ENCODE measurements at regions not wholly inside any gene's neighbourhood (a gene's known extent, or its start where the extent isn't known, plus 50 kb on each side); places are given as distances from the start of the nearest gene placed in this dataset.

DNA sequence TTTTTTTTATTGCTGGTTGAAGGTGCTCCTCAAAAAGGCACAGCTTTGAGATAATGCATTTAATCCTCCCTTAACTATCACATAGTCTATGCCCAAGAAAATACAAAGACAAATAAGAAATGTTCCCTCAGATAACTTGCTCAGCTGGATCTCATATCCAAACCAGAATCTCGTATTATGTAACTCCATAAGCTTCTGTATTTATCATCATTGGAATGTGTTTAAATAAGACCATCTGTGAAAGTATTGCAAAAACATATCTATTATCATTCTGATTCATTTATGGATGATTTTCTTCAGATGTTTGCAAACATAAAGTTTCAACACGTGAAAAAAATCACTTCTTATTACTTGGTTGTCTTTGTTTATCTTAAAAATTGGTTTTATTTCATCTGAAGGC is 190.9 kb downstream of the IRS2 start:
- Histone ChIP-seq H3K4me2 (replicated peaks; ENCODE audit: extremely low read depth, low read length, poor library complexity, severe bottlenecking) (no peak overlapping the region), H3K9ac (ENCODE audit: insufficient read depth, low read length, poor library complexity, severe bottlenecking) (no peak overlapping the region), H3K4me1 (ENCODE audit: control insufficient read depth in 1 of 2, insufficient read depth in 2 of 2, low read length in 2 of 2) (no peaks in the 10 kb centered on the region), H3K79me2 (ENCODE audit: insufficient read depth, low read length) (no peaks in the 10 kb centered on the region), H4K20me1 (ENCODE audit: insufficient read depth, low read length) (no peaks in the 10 kb centered on the region), H3K27me3 (ENCODE audit: control insufficient read depth in 2 of 2, insufficient read depth in 2 of 2, low read length in 2 of 2) (peaks cover 0 to 6% of the 10 kb centered on the region in 2 donors), H2AFZ (ENCODE audit: insufficient read depth, low read depth, low read length, poor library complexity, severe bottlenecking) (no peak overlapping the region), H3K9me3 (replicated peaks in 1 of 2; ENCODE audit: control insufficient read depth in 1 of 2, insufficient read depth in 1 of 2, low read length in 2 of 2) (no peaks in the 10 kb centered on the region), H3K4me3 (replicated peaks in 1 of 3; ENCODE audit: low read depth in 2 of 3, low read length in 3 of 3) (no peak overlapping the region), H3K36me3 (replicated peaks in 1 of 2; ENCODE audit: control insufficient read depth in 1 of 2, insufficient read depth in 2 of 2, low read length in 2 of 2) (no peaks in the 10 kb centered on the region), H3K27ac (ENCODE audit: low read depth in 1 of 2, low read length in 2 of 2) (no peak overlapping the region)
- intact Hi-C loops (cut with micrococcal nuclease) = no loop called here
- H3K4me3 Mint-ChIP-seq = no peak overlapping the region
- WGBS (ENCODE audit: insufficient coverage) = no CpG with 5 or more reads among the region's 2 CpGs
- TF ChIP-seq, protein P1, sequence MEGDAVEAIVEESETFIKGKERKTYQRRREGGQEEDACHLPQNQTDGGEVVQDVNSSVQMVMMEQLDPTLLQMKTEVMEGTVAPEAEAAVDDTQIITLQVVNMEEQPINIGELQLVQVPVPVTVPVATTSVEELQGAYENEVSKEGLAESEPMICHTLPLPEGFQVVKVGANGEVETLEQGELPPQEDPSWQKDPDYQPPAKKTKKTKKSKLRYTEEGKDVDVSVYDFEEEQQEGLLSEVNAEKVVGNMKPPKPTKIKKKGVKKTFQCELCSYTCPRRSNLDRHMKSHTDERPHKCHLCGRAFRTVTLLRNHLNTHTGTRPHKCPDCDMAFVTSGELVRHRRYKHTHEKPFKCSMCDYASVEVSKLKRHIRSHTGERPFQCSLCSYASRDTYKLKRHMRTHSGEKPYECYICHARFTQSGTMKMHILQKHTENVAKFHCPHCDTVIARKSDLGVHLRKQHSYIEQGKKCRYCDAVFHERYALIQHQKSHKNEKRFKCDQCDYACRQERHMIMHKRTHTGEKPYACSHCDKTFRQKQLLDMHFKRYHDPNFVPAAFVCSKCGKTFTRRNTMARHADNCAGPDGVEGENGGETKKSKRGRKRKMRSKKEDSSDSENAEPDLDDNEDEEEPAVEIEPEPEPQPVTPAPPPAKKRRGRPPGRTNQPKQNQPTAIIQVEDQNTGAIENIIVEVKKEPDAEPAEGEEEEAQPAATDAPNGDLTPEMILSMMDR (IDR thresholded peaks at IDR 0.05) = no peak
- no peaks in the 10 kb centered on the region for H3K36me3 Mint-ChIP-seq
- peaks cover 8 to 16% (median 10%) of the 10 kb centered on the region in 3 donors for H3K27me3 Mint-ChIP-seq (ENCODE audit: low read depth in 3 of 3)
- peaks cover 0 to 2% (median 0%) of the 10 kb centered on the region in 7 donors for H3K9me3 Mint-ChIP-seq
- no peak for DNase-seq
- H3K27ac Mint-ChIP-seq = no peak overlapping the region
- peaks cover 4% of the 10 kb centered on the region for H3K4me1 Mint-ChIP-seq

DNA sequence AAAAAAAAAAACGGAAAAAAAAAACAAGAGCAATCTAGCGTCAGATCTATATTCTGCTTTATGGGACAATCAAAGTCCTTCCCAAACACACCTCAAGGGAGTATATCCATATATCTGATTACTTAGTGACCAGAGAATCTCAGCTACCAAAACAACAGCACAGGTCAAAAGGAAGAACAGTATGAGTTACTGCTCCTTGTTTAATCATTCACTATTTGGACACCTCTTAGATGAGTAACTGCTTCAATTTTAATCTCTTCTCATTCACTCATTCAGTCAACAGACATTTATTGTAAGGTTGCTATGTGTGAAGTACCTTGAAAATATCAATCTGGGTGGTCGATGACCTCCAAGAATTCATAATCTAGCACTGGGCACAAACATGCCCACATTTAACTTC is 193.2 kb downstream of the IRS2 start:
- Mint-ChIP-seq H3K4me3 (no peak overlapping the region), H3K27me3 (ENCODE audit: low read depth in 3 of 3) (peaks cover under 1 to 18% (median 2%) of the 10 kb centered on the region in 3 donors), H3K27ac (no peak overlapping the region), H3K9me3 (peaks cover 0 to 4% (median 0%) of the 10 kb centered on the region in 7 donors), H3K36me3 (no peaks in the 10 kb centered on the region), H3K4me1 (no peaks in the 10 kb centered on the region)
- Histone ChIP-seq H3K4me1 (ENCODE audit: control insufficient read depth in 1 of 2, insufficient read depth in 2 of 2, low read length in 2 of 2) (no peaks in the 10 kb centered on the region), H3K4me3 (replicated peaks in 1 of 3; ENCODE audit: low read depth in 2 of 3, low read length in 3 of 3) (no peak overlapping the region), H3K9ac (ENCODE audit: insufficient read depth, low read length, poor library complexity, severe bottlenecking) (no peak overlapping the region), H3K79me2 (ENCODE audit: insufficient read depth, low read length) (no peaks in the 10 kb centered on the region), H3K27me3 (ENCODE audit: control insufficient read depth in 2 of 2, insufficient read depth in 2 of 2, low read length in 2 of 2) (peaks cover 0 to 3% of the 10 kb centered on the region in 2 donors), H3K36me3 (replicated peaks in 1 of 2; ENCODE audit: control insufficient read depth in 1 of 2, insufficient read depth in 2 of 2, low read length in 2 of 2) (no peaks in the 10 kb centered on the region), H3K4me2 (replicated peaks; ENCODE audit: extremely low read depth, low read length, poor library complexity, severe bottlenecking) (no peak overlapping the region), H4K20me1 (ENCODE audit: insufficient read depth, low read length) (no peaks in the 10 kb centered on the region), H3K27ac (ENCODE audit: low read depth in 1 of 2, low read length in 2 of 2) (no peak overlapping the region), H3K9me3 (replicated peaks in 1 of 2; ENCODE audit: control insufficient read depth in 1 of 2, insufficient read depth in 1 of 2, low read length in 2 of 2) (no peaks in the 10 kb centered on the region), H2AFZ (ENCODE audit: insufficient read depth, low read depth, low read length, poor library complexity, severe bottlenecking) (no peak overlapping the region)
- DNase-seq = no peak
- intact Hi-C loops (cut with micrococcal nuclease) = no loop called here
- no CpG with 5 or more reads among the region's 3 CpGs for WGBS (ENCODE audit: insufficient coverage)
- TF ChIP-seq, protein P1 (IDR thresholded peaks at IDR 0.05) = no peak

Data from CD14-positive monocyte (primary cell).